ENCODE measurements at regions not wholly inside any gene's neighbourhood (a gene's known extent, or its start where the extent isn't known, plus 50 kb on each side); places are given as distances from the start of the nearest gene placed in this dataset.

GRCh38 chr13:33934951-33935371, 117.0 kb downstream of the RFC3 start:
- no peaks in the 10 kb centered on the region for H3K36me3 ChIP-seq
- TF ChIP-seq POLR2A (IDR thresholded peaks at IDR 0.05) (no peak), CTCF (IDR thresholded peaks at IDR 0.05) (no peak)
- no peak overlapping the region for H3K27ac ChIP-seq
- intact Hi-C loops (cut with DNase I): loop anchor here (2.0 to 10.0 kb wide), 6 partner anchors 140 to 1227 kb away; no protein-coding TSS in a partner anchor
- H3K27me3 ChIP-seq: no peaks in the 10 kb centered on the region
- H3K4me1 ChIP-seq: peaks cover 0 to 12% (median 0%) of the 10 kb centered on the region in 12 donors
- DNase-seq (no peak), ATAC-seq (no peak)
- H3K4me3 ChIP-seq: no peak overlapping the region
- no peaks in the 10 kb centered on the region for H3K9me3 ChIP-seq

- intact Hi-C loops (cut with DNase I): loop anchor here in 3 of 10 donors (2.0 to 10.0 kb wide), 3 partner anchors 141 to 1219 kb away; no protein-coding TSS in a partner anchor
- no peaks in the 10 kb centered on the region for H3K36me3 ChIP-seq
- no peak overlapping the region for H3K4me3 ChIP-seq
- no peaks in the 10 kb centered on the region for H3K9me3 ChIP-seq
- no peak for TF ChIP-seq CTCF (IDR thresholded peaks at IDR 0.05)
- TF ChIP-seq POLR2A (IDR thresholded peaks at IDR 0.05): no peak
- peaks cover 0 to 12% (median 0%) of the 10 kb centered on the region in 12 donors for H3K4me1 ChIP-seq
- DNase-seq (no peak), ATAC-seq (no peak)
- no peak overlapping the region for H3K27ac ChIP-seq
- 96 to 100% (median 98%) methylated on average over 4 of the region's 4 CpGs for WGBS, 4 donors
- H3K27me3 ChIP-seq: no peaks in the 10 kb centered on the region
Measured at GRCh38 chr13:33935969-33936368, 118.0 kb downstream of the RFC3 start.

- Histone ChIP-seq H3K4me1 (peaks cover 0 to 12% (median 0%) of the 10 kb centered on the region in 12 donors), H3K27ac (no peak overlapping the region), H3K27me3 (no peaks in the 10 kb centered on the region), H3K4me3 (no peak overlapping the region), H3K36me3 (no peaks in the 10 kb centered on the region), H3K9me3 (no peaks in the 10 kb centered on the region)
- WGBS, 4 donors: 79 to 84% (median 82%) methylated on average over 3 of the region's 3 CpGs
- ATAC-seq (no peak), DNase-seq (no peak)
- intact Hi-C loops (cut with DNase I): loop anchor here in 2 of 10 donors (10.0 kb wide), 2 partner anchors 143 to 1217 kb away; no protein-coding TSS in a partner anchor
- no peak for TF ChIP-seq CTCF (IDR thresholded peaks at IDR 0.05)
- TF ChIP-seq POLR2A (IDR thresholded peaks at IDR 0.05): no peak
Measured at GRCh38 chr13:33937373-33938098, 119.6 kb downstream of the RFC3 start.

- Histone ChIP-seq H3K9me3 (no peaks in the 10 kb centered on the region), H3K27ac (no peak overlapping the region), H3K4me3 (no peak overlapping the region), H3K27me3 (no peaks in the 10 kb centered on the region), H3K4me1 (peaks cover 0 to 4% (median 0%) of the 10 kb centered on the region in 12 donors), H3K36me3 (no peaks in the 10 kb centered on the region)
- ATAC-seq (no peak), DNase-seq (no peak)
- TF ChIP-seq POLR2A (IDR thresholded peaks at IDR 0.05) (no peak), CTCF (IDR thresholded peaks at IDR 0.05) (no peak)
- intact Hi-C loops (cut with DNase I): no loop called here
- WGBS, 4 donors: 85 to 94% (median 89%) methylated on average over 1 of the region's 1 CpG
Measured at GRCh38 chr13:33940256-33940655, 122.3 kb downstream of the RFC3 start.

All from heart left ventricle (tissue), 16 donors.